ENCODE measurements at regions not wholly inside any gene's neighbourhood (a gene's known extent, or its start where the extent isn't known, plus 50 kb on each side); places are given as distances from the start of the nearest gene placed in this dataset.
"Not testable (repeated sequence)": the region's sequence is repeated elsewhere in the genome, so short reads cannot be mapped to it uniquely, and the experiment has no call there.

GRCh38 chr2:235443580-235443979, 50.3 kb upstream of the AGAP1 start:
- DNase-seq, result not testable (repeated sequence)

Data from anterior cingulate cortex (tissue), 58 donors.